ENCODE measurements at regions not wholly inside any gene's neighbourhood (a gene's known extent, or its start where the extent isn't known, plus 50 kb on each side); places are given as distances from the start of the nearest gene placed in this dataset.

GRCh38 chr13:74434782-74435181, 300.6 kb upstream of the KLF12 start:
- ATAC-seq, result no peak
- Histone ChIP-seq H3K36me3 (no peaks in the 10 kb centered on the region), H3K27ac (no peak overlapping the region), H3K4me1 (peaks cover 2 to 3% of the 10 kb centered on the region in 2 donors), H3K27me3 (no peaks in the 10 kb centered on the region), H3K4me3 (no peak overlapping the region), H3K9me3 (no peaks in the 10 kb centered on the region)
- TF ChIP-seq POLR2A (IDR thresholded peaks at IDR 0.05) (no peak), CTCF (IDR thresholded peaks at IDR 0.05 in 4 of 5, conservative IDR thresholded peaks at IDR 0.05 in 1 of 5) (no peak)
- DNase-seq, result no peak
- in situ Hi-C loops (cut with MboI; ENCODE audit: low sequenced_read_pairs in 4 of 4) (no loop called here), intact Hi-C loops (cut with DNase I; ENCODE audit: low total_unique reads) (no loop called here)

GRCh38 chr13:74424455-74424854, 290.3 kb upstream of the KLF12 start:
- ATAC-seq (no peak), DNase-seq (no peak)
- Histone ChIP-seq H3K9me3 (no peaks in the 10 kb centered on the region), H3K36me3 (no peaks in the 10 kb centered on the region), H3K27me3 (no peaks in the 10 kb centered on the region), H3K27ac (no peak overlapping the region), H3K4me1 (no peaks in the 10 kb centered on the region), H3K4me3 (no peak overlapping the region)
- in situ Hi-C loops (cut with MboI; ENCODE audit: low sequenced_read_pairs in 4 of 4), result no loop called here
- intact Hi-C loops (cut with DNase I; ENCODE audit: low total_unique reads), result no loop called here
- no peak for TF ChIP-seq CTCF (IDR thresholded peaks at IDR 0.05 in 4 of 5, conservative IDR thresholded peaks at IDR 0.05 in 1 of 5)
- no peak for TF ChIP-seq POLR2A (IDR thresholded peaks at IDR 0.05)

- in situ Hi-C loops (cut with MboI; ENCODE audit: low sequenced_read_pairs in 4 of 4) (no loop called here), intact Hi-C loops (cut with DNase I; ENCODE audit: low total_unique reads) (no loop called here)
- ATAC-seq (no peak), DNase-seq (no peak)
- Histone ChIP-seq H3K27me3 (no peaks in the 10 kb centered on the region), H3K4me3 (no peak overlapping the region), H3K27ac (no peak overlapping the region), H3K9me3 (no peaks in the 10 kb centered on the region), H3K36me3 (no peaks in the 10 kb centered on the region), H3K4me1 (no peaks in the 10 kb centered on the region)
- TF ChIP-seq CTCF (IDR thresholded peaks at IDR 0.05 in 4 of 5, conservative IDR thresholded peaks at IDR 0.05 in 1 of 5) (no peak), POLR2A (IDR thresholded peaks at IDR 0.05) (no peak)
Measured at GRCh38 chr13:74423434-74423833, 289.2 kb upstream of the KLF12 start.

DNA sequence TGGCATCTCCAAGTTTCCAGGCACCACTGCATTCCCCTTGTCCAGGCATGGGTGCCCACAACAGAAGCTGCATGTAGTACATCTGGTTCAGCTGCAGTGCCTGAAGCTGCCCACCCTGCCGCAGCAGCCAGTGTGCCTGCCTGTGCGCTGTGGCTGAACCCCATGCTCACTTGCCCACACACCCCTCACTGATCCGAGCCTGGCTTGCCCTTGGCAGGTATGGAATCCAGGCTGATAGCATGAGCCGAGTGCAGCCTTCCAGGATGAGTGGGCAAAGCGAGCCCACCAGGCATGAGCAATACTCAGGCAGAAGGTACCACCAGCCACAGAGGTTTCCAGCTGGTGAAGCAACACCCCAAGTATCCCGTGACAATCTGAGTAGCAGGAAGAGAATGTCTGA, 280.3 kb upstream of the KLF12 start:
- H3K36me3 ChIP-seq, result no peaks in the 10 kb centered on the region
- in situ Hi-C loops (cut with MboI; ENCODE audit: low sequenced_read_pairs in 4 of 4), result no loop called here
- no peak for TF ChIP-seq POLR2A (IDR thresholded peaks at IDR 0.05)
- TF ChIP-seq CTCF (IDR thresholded peaks at IDR 0.05 in 4 of 5, conservative IDR thresholded peaks at IDR 0.05 in 1 of 5), result no peak
- DNase-seq, result no peak
- intact Hi-C loops (cut with DNase I; ENCODE audit: low total_unique reads), result no loop called here
- no peaks in the 10 kb centered on the region for H3K4me1 ChIP-seq
- no peaks in the 10 kb centered on the region for H3K9me3 ChIP-seq
- no peak for ATAC-seq
- no peaks in the 10 kb centered on the region for H3K27me3 ChIP-seq
- no peak overlapping the region for H3K27ac ChIP-seq
- H3K4me3 ChIP-seq, result no peak overlapping the region

GRCh38 chr13:74413482-74413881, 279.3 kb upstream of the KLF12 start:
- TF ChIP-seq POLR2A (IDR thresholded peaks at IDR 0.05), result no peak
- TF ChIP-seq CTCF (IDR thresholded peaks at IDR 0.05 in 4 of 5, conservative IDR thresholded peaks at IDR 0.05 in 1 of 5), result no peak
- intact Hi-C loops (cut with DNase I; ENCODE audit: low total_unique reads), result no loop called here
- Histone ChIP-seq H3K4me1 (no peaks in the 10 kb centered on the region), H3K4me3 (no peak overlapping the region), H3K9me3 (no peaks in the 10 kb centered on the region), H3K27me3 (no peaks in the 10 kb centered on the region), H3K36me3 (no peaks in the 10 kb centered on the region), H3K27ac (no peak overlapping the region)
- DNase-seq (no peak), ATAC-seq (no peak)
- in situ Hi-C loops (cut with MboI; ENCODE audit: low sequenced_read_pairs in 4 of 4), result no loop called here

Data from gastrocnemius medialis (tissue), 4 donors.